ENCODE measurements at regions not wholly inside any gene's neighbourhood (a gene's known extent, or its start where the extent isn't known, plus 50 kb on each side); places are given as distances from the start of the nearest gene placed in this dataset.

- no peak for TF ChIP-seq ZNF281 (CRISPR knock-in tag; IDR thresholded peaks at IDR 0.05)
- no peak for TF ChIP-seq GRHL2 (CRISPR knock-in tag; IDR thresholded peaks at IDR 0.05; ENCODE audit: insufficient replicate concordance, severe bottlenecking)
- TF ChIP-seq, protein P1, sequence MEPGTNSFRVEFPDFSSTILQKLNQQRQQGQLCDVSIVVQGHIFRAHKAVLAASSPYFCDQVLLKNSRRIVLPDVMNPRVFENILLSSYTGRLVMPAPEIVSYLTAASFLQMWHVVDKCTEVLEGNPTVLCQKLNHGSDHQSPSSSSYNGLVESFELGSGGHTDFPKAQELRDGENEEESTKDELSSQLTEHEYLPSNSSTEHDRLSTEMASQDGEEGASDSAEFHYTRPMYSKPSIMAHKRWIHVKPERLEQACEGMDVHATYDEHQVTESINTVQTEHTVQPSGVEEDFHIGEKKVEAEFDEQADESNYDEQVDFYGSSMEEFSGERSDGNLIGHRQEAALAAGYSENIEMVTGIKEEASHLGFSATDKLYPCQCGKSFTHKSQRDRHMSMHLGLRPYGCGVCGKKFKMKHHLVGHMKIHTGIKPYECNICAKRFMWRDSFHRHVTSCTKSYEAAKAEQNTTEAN (CRISPR knock-in tag; IDR thresholded peaks at IDR 0.05), result no peak
- no peak for TF ChIP-seq ZNF263 (CRISPR knock-in tag; IDR thresholded peaks at IDR 0.05; ENCODE audit: low read depth)
- TF ChIP-seq NR3C1 (CRISPR knock-in tag; conservative IDR thresholded peaks at IDR 0.05; ENCODE audit: low read depth), result no peak
- no peak for TF ChIP-seq MXD4 (CRISPR knock-in tag; IDR thresholded peaks at IDR 0.05; ENCODE audit: borderline replicate concordance)
Measured at GRCh38 chr12:111180426-111181142, 188.3 kb downstream of the PHETA1 start (continued).

GRCh38 chr12:111178181-111179081 is 190.5 kb downstream of the PHETA1 start:
- no peaks in the 10 kb centered on the region for H3K9me3 Mint-ChIP-seq
- DNase-seq (ENCODE audit: low spot score) (no peak), ATAC-seq (no peak)
- ChIA-PET CTCF (interaction anchor here (0.6 kb wide), 1 partner anchor 241 kb away, joined by 3 read pairs; no protein-coding TSS in a partner anchor), POLR2A (no interaction called here)
- H3K4me1 Mint-ChIP-seq, result peaks cover 4% of the 10 kb centered on the region
- H3K4me3 Mint-ChIP-seq, result no peak overlapping the region
- H3K36me3 Mint-ChIP-seq, result no peaks in the 10 kb centered on the region
- H3K27ac Mint-ChIP-seq, result no peak overlapping the region
- TF ChIP-seq NFATC4 (CRISPR knock-in tag; IDR thresholded peaks at IDR 0.05), result no peak
- no peaks in the 10 kb centered on the region for H3K27me3 Mint-ChIP-seq (ENCODE audit: low read depth)

DNA sequence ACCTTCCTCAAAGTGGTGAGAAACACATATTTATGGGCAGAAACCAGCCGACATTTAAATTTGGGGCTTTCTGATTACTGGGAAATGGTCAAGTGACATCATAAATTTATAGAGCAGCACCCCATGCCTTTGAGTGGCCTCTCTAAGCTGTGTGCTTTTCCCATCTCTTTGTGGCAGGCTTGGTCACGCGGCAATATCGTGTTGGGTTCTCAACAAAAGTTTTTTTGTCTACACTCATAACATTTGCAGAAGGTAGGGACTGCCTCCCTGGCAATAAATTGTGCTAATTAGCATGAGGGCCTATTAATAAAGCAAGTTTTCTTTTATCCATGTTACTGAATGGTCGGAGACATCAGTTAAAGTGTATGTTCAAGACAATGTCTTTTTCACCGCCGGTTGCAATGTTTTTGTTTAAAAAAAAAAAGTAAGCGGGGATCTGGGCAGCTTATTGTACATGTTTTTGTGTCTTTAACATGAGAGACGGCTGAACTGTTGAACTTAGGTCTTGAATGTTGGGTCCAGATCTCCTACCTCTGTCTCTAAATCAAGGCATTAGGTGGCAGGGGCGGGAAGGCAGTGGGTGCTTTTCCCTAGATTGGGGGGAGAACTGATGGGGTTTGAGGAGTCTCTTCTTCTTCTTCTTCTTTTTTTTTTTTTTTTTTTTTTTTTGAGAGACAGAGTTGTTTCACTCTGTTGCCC is 193.3 kb downstream of the PHETA1 start:
- ChIA-PET CTCF (interaction anchor here (0.6 to 2.0 kb wide), 7 partner anchors 16 to 169 kb away, joined by 3 to 8 read pairs (median 5); no protein-coding TSS in a partner anchor), POLR2A (interaction anchor here (0.6 kb wide), 1 partner anchor 32 kb away, joined by 3 read pairs; no protein-coding TSS in a partner anchor)
- H3K27ac Mint-ChIP-seq, result no peak overlapping the region

DNA sequence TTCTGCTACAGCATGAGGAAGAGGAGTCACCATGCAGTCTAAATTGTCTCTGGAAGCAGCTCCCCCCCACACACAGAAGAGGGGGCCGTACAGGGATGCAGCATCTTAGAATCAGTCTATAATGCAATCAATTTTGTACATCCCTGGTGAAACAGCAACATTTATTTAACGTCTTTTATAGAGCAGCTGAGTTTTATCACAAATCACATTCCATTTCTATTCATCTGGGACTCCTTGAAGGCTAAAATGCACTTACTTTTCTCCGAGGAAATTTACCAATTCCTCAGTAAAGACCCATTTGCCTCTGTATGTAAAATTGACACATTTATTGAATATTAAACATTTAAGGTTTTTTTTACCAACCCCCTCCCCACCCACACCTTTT is 193.9 kb downstream of the PHETA1 start:
- Mint-ChIP-seq H3K27me3 (ENCODE audit: low read depth) (no peaks in the 10 kb centered on the region), H3K27ac (no peak overlapping the region), H3K4me1 (peaks cover under 1% of the 10 kb centered on the region), H3K4me3 (no peak overlapping the region), H3K36me3 (no peaks in the 10 kb centered on the region), H3K9me3 (no peaks in the 10 kb centered on the region)
- TF ChIP-seq NR1H2 (CRISPR knock-in tag; IDR thresholded peaks at IDR 0.05), result no peak
- no peak for TF ChIP-seq ESRRA (CRISPR knock-in tag; IDR thresholded peaks at IDR 0.05; ENCODE audit: borderline replicate concordance)
- TF ChIP-seq HMGA2 (CRISPR knock-in tag; IDR thresholded peaks at IDR 0.05), result no peak
- no peak for TF ChIP-seq FOXK1 (CRISPR knock-in tag; IDR thresholded peaks at IDR 0.05)
- TF ChIP-seq, protein P2, sequence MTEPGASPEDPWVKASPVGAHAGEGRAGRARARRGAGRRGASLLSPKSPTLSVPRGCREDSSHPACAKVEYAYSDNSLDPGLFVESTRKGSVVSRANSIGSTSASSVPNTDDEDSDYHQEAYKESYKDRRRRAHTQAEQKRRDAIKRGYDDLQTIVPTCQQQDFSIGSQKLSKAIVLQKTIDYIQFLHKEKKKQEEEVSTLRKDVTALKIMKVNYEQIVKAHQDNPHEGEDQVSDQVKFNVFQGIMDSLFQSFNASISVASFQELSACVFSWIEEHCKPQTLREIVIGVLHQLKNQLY (CRISPR knock-in tag; IDR thresholded peaks at IDR 0.05), result no peak
- ChIA-PET CTCF (interaction anchor here (0.6 to 2.0 kb wide), 9 partner anchors 12 to 244 kb away, joined by 3 to 8 read pairs (median 3); no protein-coding TSS in a partner anchor), POLR2A (no interaction called here)
- DNase-seq (ENCODE audit: low spot score), result no peak
- no peak for ATAC-seq

More for the DNA sequence above, 193.3 kb downstream of the PHETA1 start:
- TF ChIP-seq ZNF121 (CRISPR knock-in tag; IDR thresholded peaks at IDR 0.05) (no peak), MYBL2 (CRISPR knock-in tag; IDR thresholded peaks at IDR 0.05) (no peak), RELA (CRISPR knock-in tag; IDR thresholded peaks at IDR 0.05; ENCODE audit: borderline replicate concordance) (no peak), NR3C1 (CRISPR knock-in tag; conservative IDR thresholded peaks at IDR 0.05; ENCODE audit: low read depth) (no peak)
- H3K36me3 Mint-ChIP-seq, result no peaks in the 10 kb centered on the region
- DNase-seq (ENCODE audit: low spot score) (no peak), ATAC-seq (no peak)
- no peaks in the 10 kb centered on the region for H3K27me3 Mint-ChIP-seq (ENCODE audit: low read depth)
- no peaks in the 10 kb centered on the region for H3K9me3 Mint-ChIP-seq
- H3K4me1 Mint-ChIP-seq, result peaks cover 4% of the 10 kb centered on the region
- H3K4me3 Mint-ChIP-seq, result no peak overlapping the region
